ENCODE measurements at regions not wholly inside any gene's neighbourhood (a gene's known extent, or its start where the extent isn't known, plus 50 kb on each side); places are given as distances from the start of the nearest gene placed in this dataset.
A peak's percentile ranks its signal among the peaks of the same experiment; 100 is the strongest.

- H3K4me3 ChIP-seq (ENCODE audit: low read depth, low read length) = no peak overlapping the region
- TF ChIP-seq, protein P1, sequence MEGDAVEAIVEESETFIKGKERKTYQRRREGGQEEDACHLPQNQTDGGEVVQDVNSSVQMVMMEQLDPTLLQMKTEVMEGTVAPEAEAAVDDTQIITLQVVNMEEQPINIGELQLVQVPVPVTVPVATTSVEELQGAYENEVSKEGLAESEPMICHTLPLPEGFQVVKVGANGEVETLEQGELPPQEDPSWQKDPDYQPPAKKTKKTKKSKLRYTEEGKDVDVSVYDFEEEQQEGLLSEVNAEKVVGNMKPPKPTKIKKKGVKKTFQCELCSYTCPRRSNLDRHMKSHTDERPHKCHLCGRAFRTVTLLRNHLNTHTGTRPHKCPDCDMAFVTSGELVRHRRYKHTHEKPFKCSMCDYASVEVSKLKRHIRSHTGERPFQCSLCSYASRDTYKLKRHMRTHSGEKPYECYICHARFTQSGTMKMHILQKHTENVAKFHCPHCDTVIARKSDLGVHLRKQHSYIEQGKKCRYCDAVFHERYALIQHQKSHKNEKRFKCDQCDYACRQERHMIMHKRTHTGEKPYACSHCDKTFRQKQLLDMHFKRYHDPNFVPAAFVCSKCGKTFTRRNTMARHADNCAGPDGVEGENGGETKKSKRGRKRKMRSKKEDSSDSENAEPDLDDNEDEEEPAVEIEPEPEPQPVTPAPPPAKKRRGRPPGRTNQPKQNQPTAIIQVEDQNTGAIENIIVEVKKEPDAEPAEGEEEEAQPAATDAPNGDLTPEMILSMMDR (conservative IDR thresholded peaks at IDR 0.05; ENCODE audit: low read depth, low read length) = no peak
- no peak for DNase-seq (ENCODE audit: low read depth)
Observed at GRCh38 chr4:28388471-28388870, 1527.8 kb downstream of the STIM2 start.

DNA sequence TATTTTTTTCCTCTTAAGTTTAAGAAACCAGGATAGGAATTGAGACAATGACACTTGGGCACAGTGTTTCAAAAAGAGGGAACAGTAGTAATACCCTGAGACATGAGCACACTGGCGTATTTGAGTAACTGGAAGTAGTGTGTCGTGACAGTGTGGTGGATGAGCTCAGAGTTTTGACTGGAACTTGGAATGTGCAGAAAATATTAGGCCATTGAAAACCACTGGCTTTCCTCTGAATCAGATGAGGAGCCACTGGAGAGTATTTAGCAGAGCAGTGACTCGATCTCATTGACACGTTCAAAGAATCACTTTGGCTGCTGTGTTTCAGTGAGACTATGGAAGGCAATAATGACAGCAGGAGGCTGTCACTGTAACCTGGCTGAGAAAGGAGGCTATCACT is 1531.2 kb downstream of the STIM2 start:
- peak; percentile 5 for DNase-seq (ENCODE audit: low read depth)
- no peak overlapping the region for H3K4me3 ChIP-seq (ENCODE audit: low read depth, low read length)
- TF ChIP-seq, protein P1 (conservative IDR thresholded peaks at IDR 0.05; ENCODE audit: low read depth, low read length) = no peak

GRCh38 chr4:28402751-28403150 is 1542.1 kb downstream of the STIM2 start:
- H3K4me3 ChIP-seq (ENCODE audit: low read depth, low read length) = no peak overlapping the region
- TF ChIP-seq, protein P1 (conservative IDR thresholded peaks at IDR 0.05; ENCODE audit: low read depth, low read length) = no peak

DNA sequence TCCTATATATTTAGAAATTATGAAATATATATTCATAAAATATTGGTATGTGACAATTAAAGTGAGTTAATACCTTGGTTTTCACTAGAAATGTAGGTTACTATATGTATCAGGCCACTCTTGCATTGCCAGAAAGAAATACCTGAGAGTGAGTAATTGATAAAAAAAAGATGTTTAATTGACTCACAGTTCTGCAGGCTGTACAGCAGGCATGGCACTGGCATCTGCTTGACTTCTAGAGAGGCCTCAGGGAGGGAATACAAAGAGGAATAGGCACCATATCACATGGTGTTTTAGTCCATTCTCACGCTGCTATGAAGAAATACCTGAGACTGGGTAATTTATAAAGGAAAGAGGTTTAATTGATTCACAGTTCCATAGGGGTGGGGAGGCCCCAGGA is 1560.6 kb downstream of the STIM2 start:
- no peak for DNase-seq (ENCODE audit: low read depth)
- H3K4me3 ChIP-seq (ENCODE audit: low read depth, low read length) = no peak overlapping the region
- TF ChIP-seq, protein P1 (conservative IDR thresholded peaks at IDR 0.05; ENCODE audit: low read depth, low read length) = no peak

More at GRCh38 chr4:28402751-28403150, 1542.1 kb downstream of the STIM2 start:
- no peak for DNase-seq (ENCODE audit: low read depth)

- no peak overlapping the region for H3K4me3 ChIP-seq (ENCODE audit: low read depth, low read length)
- TF ChIP-seq, protein P1 (conservative IDR thresholded peaks at IDR 0.05; ENCODE audit: low read depth, low read length) = no peak
- no peak for DNase-seq (ENCODE audit: low read depth)
Observed at GRCh38 chr4:28426251-28426650, 1565.6 kb downstream of the STIM2 start.

- no peak overlapping the region for H3K4me3 ChIP-seq (ENCODE audit: low read depth, low read length)
- TF ChIP-seq, protein P1 (conservative IDR thresholded peaks at IDR 0.05; ENCODE audit: low read depth, low read length) = no peak
- DNase-seq (ENCODE audit: low read depth) = no peak
Observed at GRCh38 chr4:28427306-28428085, 1566.9 kb downstream of the STIM2 start.
